ENCODE measurements at regions not wholly inside any gene's neighbourhood (a gene's known extent, or its start where the extent isn't known, plus 50 kb on each side); places are given as distances from the start of the nearest gene placed in this dataset.

DNA sequence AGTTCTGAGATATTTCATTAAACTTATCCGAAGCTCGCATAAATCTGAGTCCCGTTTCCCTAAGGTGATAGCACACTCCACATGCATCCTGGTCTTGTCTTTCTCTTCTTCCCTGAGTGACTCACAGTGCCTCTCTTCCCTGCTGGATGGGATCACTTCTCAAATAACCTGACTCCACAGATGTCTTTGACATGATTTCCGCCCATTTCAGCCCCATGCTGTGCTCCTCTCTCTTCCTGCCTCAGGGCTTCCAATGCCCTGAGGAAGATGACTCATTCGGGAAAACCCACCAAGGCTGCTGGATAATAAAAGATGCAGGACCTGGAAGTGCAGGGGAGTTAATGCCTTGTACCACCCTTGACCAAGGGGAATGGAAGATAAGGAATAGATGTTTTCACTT lies 441.7 kb upstream of the SOX11 start:
- Histone ChIP-seq H3K4me1 (ENCODE audit: control insufficient read depth, insufficient read depth, low read length) (no peaks in the 10 kb centered on the region), H3K9ac (ENCODE audit: low read length in 2 of 2) (no peak overlapping the region), H3K27ac (ENCODE audit: low read length) (no peak overlapping the region), H3K36me3 (ENCODE audit: control insufficient read depth in 2 of 2, insufficient read depth in 2 of 2, low read length in 2 of 2) (no peaks in the 10 kb centered on the region), H3K27me3 (ENCODE audit: control insufficient read depth in 1 of 2, insufficient read depth in 2 of 2, low read length in 2 of 2) (no peaks in the 10 kb centered on the region), H3K4me3 (ENCODE audit: low read length in 2 of 2) (no peak overlapping the region), H3K9me3 (ENCODE audit: control insufficient read depth in 2 of 2, low read length in 2 of 2) (no peaks in the 10 kb centered on the region)

- Histone ChIP-seq H3K27ac (ENCODE audit: low read length) (no peak overlapping the region), H3K9me3 (ENCODE audit: control insufficient read depth in 2 of 2, low read length in 2 of 2) (no peaks in the 10 kb centered on the region), H3K36me3 (ENCODE audit: control insufficient read depth in 2 of 2, insufficient read depth in 2 of 2, low read length in 2 of 2) (no peaks in the 10 kb centered on the region), H3K4me3 (ENCODE audit: low read length in 2 of 2) (no peak overlapping the region), H3K4me1 (ENCODE audit: control insufficient read depth, insufficient read depth, low read length) (no peaks in the 10 kb centered on the region), H3K27me3 (ENCODE audit: control insufficient read depth in 1 of 2, insufficient read depth in 2 of 2, low read length in 2 of 2) (no peaks in the 10 kb centered on the region), H3K9ac (ENCODE audit: low read length in 2 of 2) (no peak overlapping the region)
Measured at GRCh38 chr2:5253263-5253662, 438.9 kb upstream of the SOX11 start.

DNA sequence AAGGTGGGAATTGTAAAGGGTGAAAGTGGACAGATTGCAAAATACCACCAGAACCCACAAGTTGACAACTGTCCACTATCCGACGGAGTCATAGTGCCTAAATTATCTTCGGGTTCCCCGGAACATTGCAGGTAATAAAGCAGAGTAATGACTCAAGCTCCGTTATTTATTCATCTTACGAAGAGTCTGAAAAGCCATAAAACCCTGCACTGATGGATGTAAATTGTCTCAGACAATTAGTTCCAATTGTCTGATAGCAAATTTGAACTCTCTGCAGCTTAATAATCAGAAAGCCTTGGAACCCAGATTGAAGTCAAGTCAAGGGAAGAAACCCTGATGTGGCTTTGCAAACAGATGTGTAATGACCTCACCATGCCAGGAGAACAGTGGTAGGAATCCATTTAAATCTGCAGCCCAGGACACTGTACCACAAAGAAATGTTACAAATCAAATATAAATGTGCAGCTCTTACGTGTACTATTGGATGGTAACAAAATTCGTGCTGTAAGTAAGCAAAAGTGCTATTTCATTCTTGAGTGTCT lies 437.3 kb upstream of the SOX11 start:
- H3K9me3 ChIP-seq (ENCODE audit: control insufficient read depth in 2 of 2, low read length in 2 of 2): no peaks in the 10 kb centered on the region
- H3K27ac ChIP-seq (ENCODE audit: low read length): no peak overlapping the region
- H3K9ac ChIP-seq (ENCODE audit: low read length in 2 of 2): no peak overlapping the region
- H3K27me3 ChIP-seq (ENCODE audit: control insufficient read depth in 1 of 2, insufficient read depth in 2 of 2, low read length in 2 of 2): no peaks in the 10 kb centered on the region
- H3K4me3 ChIP-seq (ENCODE audit: low read length in 2 of 2): no peak overlapping the region
- H3K4me1 ChIP-seq (ENCODE audit: control insufficient read depth, insufficient read depth, low read length): no peaks in the 10 kb centered on the region
- H3K36me3 ChIP-seq (ENCODE audit: control insufficient read depth in 2 of 2, insufficient read depth in 2 of 2, low read length in 2 of 2): no peaks in the 10 kb centered on the region

DNA sequence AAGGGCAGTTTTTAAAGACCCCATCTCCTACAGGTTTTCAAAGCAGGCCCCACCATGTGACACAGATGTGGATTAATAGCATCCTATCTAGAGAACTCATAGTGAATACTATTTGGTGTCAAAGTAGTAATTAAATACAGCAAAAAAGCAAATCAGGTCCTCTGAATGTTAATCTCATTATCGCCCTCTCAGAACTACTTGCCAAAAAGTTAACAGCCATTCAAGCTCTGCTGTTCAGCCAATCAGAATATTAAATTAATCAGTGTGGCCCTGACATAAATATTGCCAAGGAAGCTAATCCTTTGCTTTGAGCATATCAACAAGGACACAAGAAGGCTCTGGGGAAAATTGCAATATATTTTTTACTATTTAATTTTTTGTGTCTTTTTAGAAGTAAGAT lies 428.9 kb upstream of the SOX11 start:
- Histone ChIP-seq H3K4me1 (ENCODE audit: control insufficient read depth, insufficient read depth, low read length) (no peaks in the 10 kb centered on the region), H3K36me3 (ENCODE audit: control insufficient read depth in 2 of 2, insufficient read depth in 2 of 2, low read length in 2 of 2) (no peaks in the 10 kb centered on the region), H3K27me3 (ENCODE audit: control insufficient read depth in 1 of 2, insufficient read depth in 2 of 2, low read length in 2 of 2) (no peaks in the 10 kb centered on the region), H3K4me3 (ENCODE audit: low read length in 2 of 2) (no peak overlapping the region), H3K27ac (ENCODE audit: low read length) (no peak overlapping the region), H3K9me3 (ENCODE audit: control insufficient read depth in 2 of 2, low read length in 2 of 2) (no peaks in the 10 kb centered on the region), H3K9ac (ENCODE audit: low read length in 2 of 2) (no peak overlapping the region)

DNA sequence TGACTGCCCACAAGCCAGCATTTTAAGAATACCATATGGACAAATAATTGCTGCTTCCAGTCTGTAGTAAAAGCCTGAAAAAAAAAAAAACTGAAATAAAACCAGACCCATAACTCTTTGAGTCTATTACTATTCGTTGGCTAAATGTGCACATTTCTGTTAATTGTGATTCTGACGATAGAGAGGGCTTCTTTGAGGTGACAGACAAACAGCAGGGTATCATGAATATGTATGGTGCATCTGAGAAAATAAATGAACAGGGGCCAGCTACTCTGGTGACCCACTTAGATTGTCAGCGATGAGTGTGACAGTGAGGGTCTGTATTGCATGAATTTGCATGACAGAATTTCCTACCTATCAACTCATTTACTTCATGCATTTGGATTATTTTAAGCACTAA lies 427.8 kb upstream of the SOX11 start:
- Histone ChIP-seq H3K4me3 (ENCODE audit: low read length in 2 of 2) (no peak overlapping the region), H3K9ac (ENCODE audit: low read length in 2 of 2) (no peak overlapping the region), H3K4me1 (ENCODE audit: control insufficient read depth, insufficient read depth, low read length) (no peaks in the 10 kb centered on the region), H3K27me3 (ENCODE audit: control insufficient read depth in 1 of 2, insufficient read depth in 2 of 2, low read length in 2 of 2) (no peaks in the 10 kb centered on the region), H3K27ac (ENCODE audit: low read length) (no peak overlapping the region), H3K9me3 (ENCODE audit: control insufficient read depth in 2 of 2, low read length in 2 of 2) (no peaks in the 10 kb centered on the region), H3K36me3 (ENCODE audit: control insufficient read depth in 2 of 2, insufficient read depth in 2 of 2, low read length in 2 of 2) (no peaks in the 10 kb centered on the region)

DNA sequence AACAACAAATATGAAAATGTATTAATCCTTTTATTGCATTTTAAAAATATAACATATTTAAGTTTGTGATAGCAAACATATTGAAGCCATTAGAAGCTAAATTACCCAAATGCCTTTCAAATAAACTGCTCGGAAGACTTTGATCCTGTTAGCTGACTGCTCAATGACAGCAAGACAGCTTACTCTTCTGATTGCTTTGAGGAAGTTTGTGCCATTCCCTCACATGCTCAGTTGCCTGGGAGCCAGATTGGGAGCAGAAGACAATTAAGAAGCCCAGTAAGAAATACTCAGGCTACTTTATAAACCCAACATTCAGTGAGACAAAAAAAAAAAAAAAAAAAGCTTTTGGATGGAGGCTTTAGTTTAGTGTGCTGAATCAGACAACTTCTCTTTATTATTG lies 407.1 kb upstream of the SOX11 start:
- Histone ChIP-seq H3K27me3 (ENCODE audit: control insufficient read depth in 1 of 2, insufficient read depth in 2 of 2, low read length in 2 of 2) (no peaks in the 10 kb centered on the region), H3K4me1 (ENCODE audit: control insufficient read depth, insufficient read depth, low read length) (peaks cover 13% of the 10 kb centered on the region), H3K9ac (ENCODE audit: low read length in 2 of 2) (no peak overlapping the region), H3K36me3 (ENCODE audit: control insufficient read depth in 2 of 2, insufficient read depth in 2 of 2, low read length in 2 of 2) (no peaks in the 10 kb centered on the region), H3K27ac (ENCODE audit: low read length) (no peak overlapping the region), H3K9me3 (ENCODE audit: control insufficient read depth in 2 of 2, low read length in 2 of 2) (no peaks in the 10 kb centered on the region), H3K4me3 (ENCODE audit: low read length in 2 of 2) (no peak overlapping the region)

GRCh38 chr2:5285872-5286769 lies 406.1 kb upstream of the SOX11 start:
- Histone ChIP-seq H3K9ac (ENCODE audit: low read length in 2 of 2) (no peak overlapping the region), H3K4me3 (ENCODE audit: low read length in 2 of 2) (no peak overlapping the region), H3K36me3 (ENCODE audit: control insufficient read depth in 2 of 2, insufficient read depth in 2 of 2, low read length in 2 of 2) (no peaks in the 10 kb centered on the region), H3K9me3 (ENCODE audit: control insufficient read depth in 2 of 2, low read length in 2 of 2) (no peaks in the 10 kb centered on the region), H3K27ac (ENCODE audit: low read length) (no peak overlapping the region), H3K27me3 (ENCODE audit: control insufficient read depth in 1 of 2, insufficient read depth in 2 of 2, low read length in 2 of 2) (no peaks in the 10 kb centered on the region), H3K4me1 (ENCODE audit: control insufficient read depth, insufficient read depth, low read length) (peaks cover 13% of the 10 kb centered on the region)

DNA sequence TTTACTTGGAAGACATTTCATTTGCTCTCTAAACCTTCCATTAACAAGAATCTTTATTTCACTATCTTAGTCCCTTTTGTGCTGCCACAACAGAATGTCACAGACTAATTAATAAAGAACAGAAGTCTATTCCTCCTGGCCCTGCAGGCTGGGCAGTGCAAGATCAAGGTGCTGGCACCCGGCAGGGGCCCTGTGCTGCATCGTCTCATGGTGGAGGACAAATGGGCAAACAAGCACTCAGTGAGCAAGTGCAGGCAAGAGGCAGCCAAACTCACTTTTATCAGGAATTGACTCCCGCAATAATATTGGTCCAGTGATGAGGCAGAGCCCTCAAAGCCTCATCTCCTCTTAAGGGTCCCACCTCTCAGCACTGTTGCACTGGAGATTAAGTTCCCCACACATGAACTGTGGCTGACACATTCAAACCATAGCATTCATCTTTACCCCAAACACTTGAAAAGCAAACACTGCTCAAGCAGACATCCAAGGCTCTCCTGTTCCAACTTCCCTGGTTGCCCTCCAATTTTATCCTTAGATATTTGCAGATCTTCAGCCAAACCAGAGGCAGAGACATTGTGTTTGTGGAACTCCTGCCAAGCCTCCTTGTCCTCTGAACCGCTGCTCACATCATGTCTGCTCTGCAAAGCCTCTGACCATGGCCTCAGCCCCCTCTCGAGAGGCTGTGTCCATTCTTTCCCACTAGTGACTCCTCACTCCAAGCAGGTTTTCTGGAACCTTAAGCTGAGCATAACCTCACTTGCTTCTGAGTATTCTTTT lies 404.4 kb upstream of the SOX11 start:
- Histone ChIP-seq H3K27ac (ENCODE audit: low read length) (peak overlapping the region; percentile 24), H3K36me3 (ENCODE audit: control insufficient read depth in 2 of 2, insufficient read depth in 2 of 2, low read length in 2 of 2) (no peaks in the 10 kb centered on the region), H3K9me3 (ENCODE audit: control insufficient read depth in 2 of 2, low read length in 2 of 2) (no peaks in the 10 kb centered on the region), H3K27me3 (ENCODE audit: control insufficient read depth in 1 of 2, insufficient read depth in 2 of 2, low read length in 2 of 2) (no peaks in the 10 kb centered on the region), H3K4me3 (ENCODE audit: low read length in 2 of 2) (no peak overlapping the region), H3K9ac (ENCODE audit: low read length in 2 of 2) (no peak overlapping the region), H3K4me1 (ENCODE audit: control insufficient read depth, insufficient read depth, low read length) (peaks cover 13% of the 10 kb centered on the region)

- H3K27me3 ChIP-seq (ENCODE audit: control insufficient read depth in 1 of 2, insufficient read depth in 2 of 2, low read length in 2 of 2): no peaks in the 10 kb centered on the region
Measured at GRCh38 chr2:5290900-5291546, 401.2 kb upstream of the SOX11 start.

GRCh38 chr2:5304640-5305039 lies 387.5 kb upstream of the SOX11 start:
- no peaks in the 10 kb centered on the region for H3K27me3 ChIP-seq (ENCODE audit: control insufficient read depth in 1 of 2, insufficient read depth in 2 of 2, low read length in 2 of 2)
- H3K36me3 ChIP-seq (ENCODE audit: control insufficient read depth in 2 of 2, insufficient read depth in 2 of 2, low read length in 2 of 2): no peaks in the 10 kb centered on the region
- no peaks in the 10 kb centered on the region for H3K4me1 ChIP-seq (ENCODE audit: control insufficient read depth, insufficient read depth, low read length)
- H3K9ac ChIP-seq (ENCODE audit: low read length in 2 of 2): no peak overlapping the region
- no peak overlapping the region for H3K27ac ChIP-seq (ENCODE audit: low read length)
- no peak overlapping the region for H3K4me3 ChIP-seq (ENCODE audit: low read length in 2 of 2)
- H3K9me3 ChIP-seq (ENCODE audit: control insufficient read depth in 2 of 2, low read length in 2 of 2): no peaks in the 10 kb centered on the region

More at GRCh38 chr2:5290900-5291546, 401.2 kb upstream of the SOX11 start:
- Histone ChIP-seq H3K4me1 (ENCODE audit: control insufficient read depth, insufficient read depth, low read length) (peaks cover 12% of the 10 kb centered on the region), H3K36me3 (ENCODE audit: control insufficient read depth in 2 of 2, insufficient read depth in 2 of 2, low read length in 2 of 2) (no peaks in the 10 kb centered on the region), H3K9me3 (ENCODE audit: control insufficient read depth in 2 of 2, low read length in 2 of 2) (no peaks in the 10 kb centered on the region), H3K9ac (ENCODE audit: low read length in 2 of 2) (no peak overlapping the region), H3K4me3 (ENCODE audit: low read length in 2 of 2) (no peak overlapping the region), H3K27ac (ENCODE audit: low read length) (no peak overlapping the region)
